COR-L47 (cell line): ENCODE measurements at regions not wholly inside any gene's neighbourhood (a gene's known extent, or its start where the extent isn't known, plus 50 kb on each side); places are given as distances from the start of the nearest gene placed in this dataset.
"Not testable (repeated sequence)": the region's sequence is repeated elsewhere in the genome, so short reads cannot be mapped to it uniquely, and the experiment has no call there.

ENCODE experiments used
- DNase-seq: peaks from one replicate; lab custom pipeline; 2025; lab: John Stamatoyannopoulos, UW

GRCh38 chr15:57881361-57881760 lies 174.8 kb downstream of the POLR2M start:
- DNase-seq: no peak

DNA sequence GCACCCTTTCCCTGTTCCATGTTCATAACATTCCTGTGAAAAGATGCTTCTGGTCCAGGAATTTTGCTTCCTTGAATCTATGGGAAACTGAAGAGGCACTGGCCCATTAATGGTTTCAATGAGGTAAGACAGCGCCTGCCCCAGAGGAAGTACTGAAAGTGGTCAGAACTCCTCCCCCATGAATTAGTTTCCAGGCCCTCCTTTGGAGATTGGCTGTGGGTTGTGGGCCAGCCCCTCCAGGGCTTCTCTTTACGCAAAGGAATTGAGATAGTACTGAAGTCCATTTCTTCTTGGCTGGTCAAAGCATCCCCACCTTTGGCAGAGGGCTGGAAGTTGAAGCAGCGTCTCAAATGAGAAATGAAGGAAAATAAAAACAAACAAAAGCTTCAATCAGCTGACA lies 175.5 kb downstream of the POLR2M start:
- no peak for DNase-seq

- DNase-seq: no peak
Measured at GRCh38 chr15:57883701-57884100, 177.2 kb downstream of the POLR2M start.

GRCh38 chr15:57884936-57885335 lies 178.4 kb downstream of the POLR2M start:
- DNase-seq: no peak

DNA sequence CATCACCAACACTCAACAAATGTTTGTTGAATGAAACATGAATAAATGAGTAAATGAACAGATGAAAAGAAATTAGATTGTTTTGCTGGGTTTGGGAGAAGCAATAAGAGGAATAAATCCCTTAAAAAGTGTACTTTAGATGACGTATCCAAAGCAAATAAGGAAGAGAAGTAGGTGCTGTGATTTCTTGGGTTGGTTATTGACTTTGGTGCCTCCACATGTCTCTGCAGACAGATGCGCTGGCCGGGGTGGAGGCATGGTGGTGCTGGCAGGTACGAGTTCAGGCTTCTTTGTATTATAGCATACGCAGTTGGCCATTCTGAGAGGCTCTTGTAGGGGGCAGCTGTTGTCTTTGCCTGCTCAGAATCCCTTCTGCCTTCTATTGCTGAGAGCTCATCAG lies 178.9 kb downstream of the POLR2M start:
- DNase-seq: no peak

DNA sequence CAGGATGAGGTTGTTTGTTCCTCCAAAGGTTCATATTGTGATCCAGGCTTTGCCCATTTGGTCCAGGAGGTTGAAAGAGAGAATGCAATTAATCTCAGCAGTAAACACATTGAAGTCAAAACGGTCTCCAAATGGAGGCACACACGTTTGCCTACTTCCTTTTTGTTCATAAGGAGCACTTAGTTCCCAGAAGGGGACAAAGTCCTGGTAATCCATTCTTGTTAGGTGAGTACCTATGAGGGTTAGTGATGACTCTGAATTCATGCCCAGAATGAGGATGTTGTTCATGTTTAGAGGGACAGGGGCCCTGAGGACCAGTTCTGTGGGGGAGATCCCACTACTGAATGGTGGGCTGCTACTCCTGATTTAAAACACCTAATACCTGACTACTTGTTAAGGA lies 177.7 kb downstream of the ALDH1A2 start:
- DNase-seq: no peak

DNA sequence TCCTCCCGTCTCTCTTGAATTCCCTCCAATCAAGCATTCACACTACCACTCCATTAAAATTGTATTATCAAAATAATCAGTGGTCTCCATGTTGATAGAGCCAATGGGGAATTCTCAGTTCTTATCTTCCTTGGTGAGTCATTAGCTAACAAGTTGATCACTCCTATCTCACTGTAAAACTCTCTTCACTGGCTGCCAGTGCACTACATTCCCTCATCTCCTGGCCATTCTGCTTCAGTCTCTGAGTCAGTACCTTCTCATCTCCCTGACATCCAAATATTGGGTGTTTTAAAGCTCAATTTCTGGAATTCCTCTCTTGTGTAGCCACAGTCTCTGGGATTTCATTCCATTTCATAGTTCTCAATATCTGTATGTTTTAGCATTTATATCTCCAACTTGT lies 175.2 kb downstream of the ALDH1A2 start:
- DNase-seq: no peak

- no peak for DNase-seq
Measured at GRCh38 chr15:57890878-57891277, 174.6 kb downstream of the ALDH1A2 start.

DNA sequence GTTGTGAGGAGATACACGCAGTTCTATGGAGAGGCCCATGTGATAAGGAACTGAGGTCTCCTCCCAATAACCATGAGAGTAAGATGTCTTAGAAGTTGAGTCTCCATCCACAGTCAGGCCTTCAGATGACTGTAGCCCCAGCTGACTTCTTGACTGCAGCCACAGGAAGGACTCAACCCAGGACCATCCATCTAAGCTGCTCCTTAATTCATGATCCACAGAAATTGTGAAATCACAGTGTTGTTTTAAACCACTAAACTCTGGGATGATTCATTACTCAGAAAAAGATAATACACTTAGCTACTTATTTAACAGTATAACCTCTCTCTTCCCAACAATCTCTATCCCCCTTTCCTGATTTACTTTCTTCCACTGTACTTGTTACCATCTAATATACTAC lies 173.3 kb downstream of the ALDH1A2 start:
- no peak for DNase-seq

DNA sequence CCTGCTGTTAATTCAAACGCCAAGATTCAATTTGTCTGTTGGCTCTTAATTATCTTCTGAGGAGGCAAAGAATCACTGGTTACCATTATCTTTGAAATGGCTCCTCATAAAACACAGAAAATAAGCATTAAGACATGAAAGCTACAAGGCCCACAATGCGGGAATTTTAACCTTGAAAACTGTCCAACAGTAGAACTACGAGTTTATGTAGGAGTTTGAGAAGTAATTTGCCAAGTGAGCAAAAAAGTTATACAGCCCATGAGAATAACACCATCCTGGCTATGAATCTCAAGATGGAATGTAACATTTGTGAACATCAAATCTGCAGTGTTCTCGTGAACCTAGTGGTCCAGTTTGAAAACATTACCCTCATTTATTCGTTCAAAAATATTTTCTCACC lies 172.5 kb downstream of the ALDH1A2 start:
- no peak for DNase-seq

GRCh38 chr15:57895291-57895690 lies 170.2 kb downstream of the ALDH1A2 start:
- no peak for DNase-seq

DNA sequence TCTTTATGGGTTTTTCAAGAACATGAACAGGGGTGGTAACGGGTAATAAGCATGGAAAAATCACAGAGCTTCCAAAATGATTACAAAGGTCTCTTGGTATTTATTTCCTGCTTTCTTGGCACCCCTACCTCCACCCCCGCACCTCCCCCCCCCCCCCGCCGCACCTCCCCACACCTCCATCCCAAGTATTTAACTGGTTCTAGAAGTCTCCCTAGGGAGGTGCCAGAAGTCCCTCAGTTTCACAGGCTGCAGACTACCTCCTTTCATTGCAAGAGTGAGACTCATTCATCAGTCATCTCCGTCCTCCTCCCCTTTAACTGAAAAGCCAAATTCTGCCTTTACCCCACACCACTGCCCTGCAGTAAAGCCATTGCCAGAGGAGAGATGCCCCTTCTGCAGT lies 169.4 kb downstream of the ALDH1A2 start:
- DNase-seq: no peak

GRCh38 chr15:57896899-57897298 lies 168.6 kb downstream of the ALDH1A2 start:
- not testable (repeated sequence) for DNase-seq

GRCh38 chr15:57897870-57898269 lies 167.6 kb downstream of the ALDH1A2 start:
- DNase-seq: no peak

- DNase-seq: no peak
Measured at GRCh38 chr15:57902155-57902554, 163.4 kb downstream of the ALDH1A2 start.
